MCF 10A (cell line): ENCODE measurements at regions not wholly inside any gene's neighbourhood (a gene's known extent, or its start where the extent isn't known, plus 50 kb on each side); places are given as distances from the start of the nearest gene placed in this dataset.

Experiments
- BruUV-seq: library from RNA; stranded (reverse); fragments of 400-500 nt; replicated peaks from 2 replicates; lab custom pipeline; 2021; lab: Mats Ljungman, UMichigan
- CTCF ChIA-PET: fragments of 300-600 bp; sonication (Branson Sonifier 250); formaldehyde crosslinking; extraction: SDS; loops from one replicate; lab custom pipeline; 2021; ENCODE audit warnings: antibody characterized with exemption, inconsistent platforms; lab: Yijun Ruan, JAX
- POLR2A ChIA-PET: fragments of 300-600, 350-650 bp; sonication (Branson Sonifier 250); formaldehyde crosslinking; extraction: SDS; loops from one replicate; lab custom pipeline; 2020; ENCODE audit warnings: antibody characterized with exemption, inconsistent platforms; lab: Yijun Ruan, JAX
- DNase-seq: peaks from one replicate; pipeline ENCODE4 v3.0.0-alpha.2; 2018; ENCODE audit not compliant: unreplicated experiment
- H3K27ac Mint-ChIP-seq: one replicate; pipeline ENCODE4 v1.8.0; 2022; ENCODE audit warnings: mild to moderate bottlenecking, low read depth, mixed read lengths; ENCODE audit not compliant: unreplicated experiment
- H3K27me3 Mint-ChIP-seq: one replicate; pipeline ENCODE4 v1.8.0; 2022; ENCODE audit warnings: mixed read lengths; ENCODE audit not compliant: insufficient read depth, unreplicated experiment
- H3K36me3 Mint-ChIP-seq: one replicate; pipeline ENCODE4 v1.8.0; 2022; ENCODE audit warnings: mild to moderate bottlenecking, moderate library complexity, mixed read lengths; ENCODE audit not compliant: insufficient read depth, unreplicated experiment
- H3K4me1 Mint-ChIP-seq: one replicate; pipeline ENCODE4 v1.8.0; 2022; ENCODE audit warnings: mixed read lengths; ENCODE audit not compliant: insufficient read depth, unreplicated experiment
- H3K4me3 Mint-ChIP-seq: one replicate; pipeline ENCODE4 v1.8.0; 2022; ENCODE audit warnings: mild to moderate bottlenecking, moderate library complexity, mixed read lengths; ENCODE audit not compliant: unreplicated experiment
- H3K9me3 Mint-ChIP-seq: one replicate; pipeline ENCODE4 v1.8.0; 2022; ENCODE audit warnings: mixed read lengths; ENCODE audit not compliant: unreplicated experiment
- CTCF ChIP-seq: fragments of 200-600 bp; IDR thresholded peaks from one replicate; pipeline ENCODE4 v1.8.0; 2022; ENCODE audit warnings: antibody characterized with exemption, mild to moderate bottlenecking; ENCODE audit not compliant: unreplicated experiment
- intact Hi-C: fragments of 100-400 bp; cut with micrococcal nuclease; formaldehyde crosslinking; loops from 2 replicates; pipeline ENCODE4 v1.14.1; 2022

GRCh38 chr20:19893356-19893755 lies 123.8 kb upstream of the NAA20 start:
- DNase-seq, result no peak
- no peak overlapping the region for H3K4me3 Mint-ChIP-seq
- intact Hi-C loops, result no loop called here
- peaks cover 21% of the 10 kb centered on the region for H3K4me1 Mint-ChIP-seq
- peaks cover 10% of the 10 kb centered on the region for H3K36me3 Mint-ChIP-seq
- H3K27ac Mint-ChIP-seq, result no peak overlapping the region
- POLR2A ChIA-PET, result no interaction called here
- CTCF ChIA-PET, result interaction anchor here (0.6 to 1.5 kb wide), 4 partner anchors 9 to 81 kb away, joined by 3 to 6 read pairs (median 5); no protein-coding TSS in a partner anchor
- no TSS peak for BruUV-seq
- no peaks in the 10 kb centered on the region for H3K27me3 Mint-ChIP-seq
- TF ChIP-seq CTCF, result no peak
- H3K9me3 Mint-ChIP-seq, result no peaks in the 10 kb centered on the region

- ChIA-PET POLR2A (interaction anchor here (1.1 to 1.6 kb wide), 3 partner anchors 9 to 98 kb away, joined by 4 to 9 read pairs (median 4); no protein-coding TSS in a partner anchor), CTCF (interaction anchor here (0.6 kb wide), 1 partner anchor 112 kb away, joined by 3 read pairs; no protein-coding TSS in a partner anchor)
- peaks cover 10% of the 10 kb centered on the region for H3K36me3 Mint-ChIP-seq
- DNase-seq, result no peak
- H3K9me3 Mint-ChIP-seq, result peaks cover 11% of the 10 kb centered on the region
- H3K27ac Mint-ChIP-seq, result no peak overlapping the region
- no peaks in the 10 kb centered on the region for H3K4me1 Mint-ChIP-seq
- no TSS peak for BruUV-seq
- H3K4me3 Mint-ChIP-seq, result no peak overlapping the region
- H3K27me3 Mint-ChIP-seq, result no peaks in the 10 kb centered on the region
- TF ChIP-seq CTCF, result no peak
- intact Hi-C loops, result no loop called here
These were observed 121.4 kb upstream of the NAA20 start for GRCh38 chr20:19895761-19896160.

DNA sequence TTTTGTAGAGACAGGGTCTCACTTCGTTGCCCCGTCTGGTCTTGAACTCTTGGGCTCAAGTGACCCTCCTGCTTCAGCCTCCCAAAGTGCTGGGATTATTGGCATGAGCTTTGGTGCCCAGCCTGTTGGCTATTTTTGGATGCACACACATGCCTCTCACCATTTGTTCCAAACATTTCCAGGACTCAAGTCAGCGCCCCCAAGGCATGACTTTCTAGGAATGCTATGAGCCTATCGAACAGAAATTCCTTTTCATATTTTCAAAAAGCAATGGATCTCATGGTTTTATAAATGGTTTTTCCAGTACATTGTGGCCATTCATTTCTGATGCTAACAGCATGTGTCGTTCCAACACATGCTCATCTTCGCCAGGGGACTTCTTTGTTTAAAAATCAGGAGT lies 119.3 kb upstream of the NAA20 start:
- no peaks in the 10 kb centered on the region for H3K36me3 Mint-ChIP-seq
- no peak for DNase-seq
- no peaks in the 10 kb centered on the region for H3K27me3 Mint-ChIP-seq
- no TSS peak for BruUV-seq
- CTCF ChIA-PET, result interaction anchor here (0.9 to 3.2 kb wide), 5 partner anchors 10 to 70 kb away, joined by 3 to 16 read pairs (median 3); no protein-coding TSS in a partner anchor
- POLR2A ChIA-PET, result interaction anchor here (0.7 to 1.7 kb wide), 5 partner anchors 11 to 1153 kb away, joined by 3 to 5 read pairs (median 4); no protein-coding TSS in a partner anchor
- H3K4me1 Mint-ChIP-seq, result peaks cover 5% of the 10 kb centered on the region
- no peak overlapping the region for H3K4me3 Mint-ChIP-seq
- intact Hi-C loops, result no loop called here
- H3K9me3 Mint-ChIP-seq, result peaks cover 11% of the 10 kb centered on the region
- H3K27ac Mint-ChIP-seq, result no peak overlapping the region
- no peak for TF ChIP-seq CTCF

GRCh38 chr20:19901226-19901625 lies 115.9 kb upstream of the NAA20 start:
- intact Hi-C loops, result loop anchor here (1.0 kb wide), 3 partner anchors 116 to 213 kb away; no protein-coding TSS in a partner anchor
- Mint-ChIP-seq H3K4me3 (no peak overlapping the region), H3K27me3 (no peaks in the 10 kb centered on the region), H3K36me3 (no peaks in the 10 kb centered on the region), H3K27ac (no peak overlapping the region), H3K4me1 (peaks cover 5% of the 10 kb centered on the region), H3K9me3 (peaks cover 11% of the 10 kb centered on the region)
- DNase-seq, result peak; percentile 56
- ChIA-PET POLR2A (interaction anchor here (0.6 to 2.9 kb wide), 5 partner anchors 8 to 1016 kb away, joined by 3 to 9 read pairs (median 5); partner anchors contain the start of genes CFAP61 and CRNKL1), CTCF (interaction anchor here (0.6 to 3.5 kb wide), 9 partner anchors 10 to 214 kb away, joined by 3 to 14 read pairs (median 3); no protein-coding TSS in a partner anchor)
- BruUV-seq, result no TSS peak
- TF ChIP-seq CTCF, result peak; percentile 20
